GM11168 (cell line): ENCODE measurements at regions not wholly inside any gene's neighbourhood (a gene's known extent, or its start where the extent isn't known, plus 50 kb on each side); places are given as distances from the start of the nearest gene placed in this dataset.

Experiments
- in situ Hi-C: fragments of 300-500 bp; cut with MboI; formaldehyde crosslinking; loops from one replicate; pipeline ENCODE4 v1.12.0; 2022; ENCODE audit warnings: low sequenced_read_pairs; ENCODE audit not compliant: unreplicated experiment

DNA sequence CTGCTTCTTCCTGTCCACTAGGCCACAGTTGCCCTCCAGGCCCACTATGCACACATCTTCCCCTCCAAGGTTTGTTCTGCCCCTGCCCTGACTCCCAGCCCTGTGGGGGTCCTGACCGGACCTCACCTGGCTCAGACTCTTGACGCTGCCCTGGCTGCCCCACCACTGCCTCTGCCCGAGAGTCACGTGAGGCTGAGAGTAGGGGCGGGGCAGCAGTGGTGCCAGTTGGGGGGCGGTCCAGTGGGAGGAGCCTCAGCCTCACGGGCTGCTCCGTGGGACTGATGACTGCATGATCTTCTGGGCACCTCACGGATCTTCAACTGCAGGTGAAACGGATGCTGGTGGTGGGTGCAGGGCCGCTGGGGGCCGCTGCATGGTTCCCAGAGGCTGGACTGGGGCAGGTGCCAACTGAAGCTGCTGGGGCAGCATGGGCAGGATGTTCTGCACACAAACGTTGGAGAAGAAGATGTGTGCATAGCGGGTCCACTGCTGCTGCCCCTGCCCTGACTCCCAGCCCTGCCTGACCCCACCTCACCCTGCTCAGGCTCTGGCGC lies 77.6 kb downstream of the HHIPL2 start:
- in situ Hi-C loops, result loop anchor here (25.0 kb wide), 1 partner anchor 592 kb away; no protein-coding TSS in a partner anchor

DNA sequence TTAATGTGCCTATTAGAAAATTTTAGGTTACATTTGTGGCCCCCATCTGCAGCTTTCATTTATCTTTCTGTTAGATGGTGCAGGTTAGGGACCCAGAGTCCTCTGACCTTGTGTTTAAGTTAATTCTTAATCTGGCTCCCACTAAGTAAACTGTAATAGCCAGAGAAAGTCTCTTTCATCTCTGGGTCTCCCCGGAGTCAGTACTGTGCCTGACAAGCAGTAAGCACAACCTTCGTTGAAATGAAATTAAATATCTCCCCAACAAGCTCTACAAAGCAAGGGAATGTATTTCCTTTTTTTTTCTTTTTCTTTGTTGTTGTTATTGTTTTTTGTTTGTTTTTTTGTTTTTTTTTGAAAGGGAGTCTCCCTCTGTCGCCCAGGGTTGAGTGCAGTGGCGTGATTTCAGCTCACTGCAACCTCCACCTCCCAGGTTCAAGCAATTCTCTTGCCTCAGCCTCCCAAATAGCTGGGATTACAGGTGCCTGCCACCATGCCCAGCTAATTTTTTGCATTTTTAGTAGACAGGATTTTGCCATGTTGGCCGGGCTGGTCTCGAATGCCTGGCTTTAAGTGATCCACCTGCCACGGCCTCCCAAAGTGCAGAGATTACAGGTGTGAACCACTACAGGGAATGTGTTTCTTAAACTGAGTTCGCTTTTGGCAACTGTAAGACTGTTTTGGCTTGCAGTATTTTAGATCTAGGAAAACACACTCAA lies 81.6 kb downstream of the HHIPL2 start:
- in situ Hi-C loops, result loop anchor here (5.0 to 25.0 kb wide), 2 partner anchors 166 to 596 kb away; no protein-coding TSS in a partner anchor

DNA sequence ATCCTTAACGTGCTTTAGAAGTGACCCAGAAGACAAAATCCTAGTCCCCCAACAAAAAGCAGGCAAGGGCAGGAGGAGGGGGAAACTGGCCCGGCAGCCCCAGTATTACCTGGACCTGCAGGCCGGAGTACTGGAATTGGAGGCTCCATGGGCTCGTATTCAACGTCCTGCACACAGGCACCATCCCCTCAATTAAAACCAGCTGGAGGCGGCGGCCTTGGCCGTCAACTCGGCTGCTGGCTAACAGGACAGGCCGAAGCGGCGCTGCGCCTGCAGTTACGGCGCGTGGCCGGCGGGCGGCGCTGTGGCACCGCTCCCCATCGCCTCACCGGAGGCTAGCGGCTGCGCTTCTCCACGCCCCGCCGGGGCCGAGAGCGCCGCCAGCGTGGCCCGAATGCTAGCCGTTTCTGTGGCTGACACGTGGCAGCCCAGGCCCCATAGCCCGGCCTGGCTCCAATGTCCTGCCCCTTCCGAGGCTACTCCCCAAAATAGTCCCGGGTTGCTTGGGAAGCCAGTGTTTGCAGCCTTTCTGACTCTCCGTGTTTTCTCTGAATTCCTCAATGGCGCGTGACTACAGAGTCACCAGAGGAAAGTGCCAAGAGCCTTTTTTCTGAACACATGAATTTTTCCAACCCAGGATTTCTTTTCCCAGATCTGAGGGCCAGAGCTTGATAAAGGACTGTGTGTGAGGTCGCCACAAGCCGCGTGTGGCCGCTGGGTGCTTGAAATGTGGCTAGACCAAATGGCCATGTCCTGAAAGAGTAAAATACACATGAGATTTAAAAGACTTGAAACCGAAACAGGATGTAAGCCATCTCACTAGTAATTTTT lies 82.5 kb downstream of the HHIPL2 start:
- in situ Hi-C loops, result loop anchor here (5.0 to 25.0 kb wide), 2 partner anchors 167 to 597 kb away; no protein-coding TSS in a partner anchor

DNA sequence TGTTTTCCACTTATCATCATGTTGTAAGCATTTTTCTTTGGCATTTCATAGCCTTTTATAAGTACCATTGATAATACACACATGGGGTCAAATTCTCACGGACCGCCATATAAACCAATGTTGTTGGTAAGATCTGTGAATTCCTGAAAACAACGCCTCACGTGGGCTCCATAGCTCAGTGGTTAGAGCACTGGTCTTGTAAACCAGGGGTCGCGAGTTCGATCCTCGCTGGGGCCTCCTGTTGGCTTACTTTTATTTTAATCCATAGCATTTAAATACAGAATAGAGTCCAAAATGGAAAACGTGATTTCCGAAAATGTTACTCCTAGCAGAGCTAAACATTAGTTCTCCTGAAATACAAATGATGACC lies 83.1 kb downstream of the HHIPL2 start:
- in situ Hi-C loops, result loop anchor here (5.0 to 25.0 kb wide), 2 partner anchors 167 to 597 kb away; no protein-coding TSS in a partner anchor

DNA sequence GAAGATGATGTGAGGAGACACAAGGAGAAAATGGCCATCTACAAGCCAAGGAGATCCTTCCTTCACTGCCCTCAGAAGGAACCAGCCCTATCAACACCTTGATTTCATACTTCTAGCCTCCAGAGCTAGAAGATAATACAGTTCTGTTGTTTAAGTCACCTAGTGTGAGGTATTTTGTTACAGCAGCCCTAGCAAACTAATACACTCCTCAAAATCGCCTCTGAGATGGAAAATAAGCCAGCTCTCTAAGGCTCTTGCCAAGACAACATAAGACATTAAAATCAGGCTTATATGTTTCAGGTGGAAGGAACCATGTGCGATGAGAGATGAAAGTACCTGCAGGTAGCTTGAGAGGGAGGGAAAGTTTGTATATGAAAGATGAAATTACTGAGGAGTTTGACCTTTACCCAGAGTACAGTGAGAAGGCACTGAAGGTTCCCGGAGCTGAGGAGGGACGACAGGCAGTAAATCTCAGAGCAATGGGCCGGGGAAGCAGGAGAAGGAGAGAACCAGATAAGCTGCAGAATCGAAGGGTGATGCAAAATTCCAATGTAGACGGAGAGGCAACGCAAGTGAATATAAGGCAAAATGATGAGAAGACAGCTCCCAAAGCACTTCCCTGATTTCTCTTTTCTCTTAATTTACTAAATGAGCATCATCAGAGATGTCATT lies 84.7 kb downstream of the HHIPL2 start:
- in situ Hi-C loops, result loop anchor here (25.0 kb wide), 1 partner anchor 599 kb away; no protein-coding TSS in a partner anchor

DNA sequence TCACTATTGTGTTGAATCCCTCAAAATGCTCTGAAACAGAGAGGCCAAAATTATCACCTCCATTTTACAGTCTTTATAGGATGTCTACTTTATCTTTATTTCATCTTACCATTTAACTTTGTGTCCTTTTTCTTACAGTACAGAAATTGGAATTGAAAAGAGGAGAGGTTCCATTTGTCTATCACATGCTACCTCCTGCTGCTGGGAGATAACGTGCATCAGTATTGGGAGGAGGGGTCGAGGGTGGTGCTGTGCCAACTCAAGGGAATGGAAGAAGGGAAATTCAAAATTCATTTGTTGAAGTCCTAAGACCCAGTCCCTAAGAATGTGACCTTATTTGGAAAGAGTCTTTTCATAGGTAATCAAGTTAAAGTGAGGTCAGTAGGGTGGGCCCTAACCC lies 85.3 kb downstream of the HHIPL2 start:
- in situ Hi-C loops, result loop anchor here (25.0 kb wide), 1 partner anchor 600 kb away; no protein-coding TSS in a partner anchor

DNA sequence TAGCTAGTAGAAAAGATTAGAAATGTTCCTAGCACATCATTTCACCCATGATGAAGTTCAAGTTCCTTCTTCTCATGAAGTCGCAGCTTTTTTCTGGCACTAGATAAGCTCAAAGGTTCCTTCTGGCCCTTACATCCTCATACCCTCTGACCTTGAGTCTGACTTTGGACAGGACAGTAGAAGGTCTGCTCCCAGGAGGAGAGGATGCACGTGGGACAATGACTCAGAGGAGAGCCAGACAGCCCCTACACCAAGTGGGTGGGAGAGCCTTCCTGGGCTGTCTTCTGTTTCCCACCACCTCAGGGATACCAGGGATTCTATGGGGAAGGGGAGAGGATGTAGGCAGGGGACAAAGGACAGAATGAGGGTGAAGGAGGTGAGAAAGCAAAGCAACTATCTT lies 86.0 kb downstream of the HHIPL2 start:
- in situ Hi-C loops, result loop anchor here (25.0 kb wide), 1 partner anchor 600 kb away; no protein-coding TSS in a partner anchor

DNA sequence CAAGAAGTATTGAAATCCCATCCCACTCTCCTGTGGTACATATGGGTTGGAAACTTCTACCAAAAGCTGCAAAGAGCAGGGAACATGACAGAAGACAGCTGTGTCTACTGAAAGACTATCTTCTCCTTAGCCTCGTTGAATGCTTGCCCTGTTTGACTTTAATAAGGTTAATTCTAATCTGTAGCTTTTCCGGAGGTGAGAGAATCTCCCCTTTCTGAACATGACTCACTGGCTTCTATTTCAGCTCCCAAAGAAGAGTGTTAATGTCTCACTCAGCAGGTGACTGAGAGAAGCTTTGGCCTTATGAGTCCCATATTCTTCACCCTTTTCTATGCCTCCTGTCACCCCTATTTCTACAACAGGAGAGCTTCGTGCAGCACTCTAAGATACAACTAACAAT lies 88.3 kb downstream of the HHIPL2 start:
- in situ Hi-C loops, result loop anchor here (25.0 kb wide), 1 partner anchor 603 kb away; no protein-coding TSS in a partner anchor

DNA sequence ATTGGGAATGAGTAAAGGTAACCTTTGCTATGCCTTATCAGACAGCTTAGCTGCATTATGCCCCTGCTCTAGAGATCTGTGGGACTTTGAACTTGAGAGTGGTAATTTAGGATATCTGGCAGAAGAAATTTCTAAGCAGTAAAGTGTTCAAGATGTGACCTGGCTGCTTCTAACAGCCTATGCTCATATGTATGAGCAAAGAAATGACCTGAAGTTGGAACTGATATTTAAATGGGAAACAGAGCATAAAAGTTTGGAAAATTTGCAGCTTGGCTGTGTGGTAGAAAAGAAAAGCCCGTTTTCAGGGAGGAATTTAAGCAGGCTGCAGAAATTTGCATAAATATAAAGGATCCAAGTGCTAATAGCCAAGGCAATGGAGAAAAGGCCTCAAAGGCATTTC lies 90.4 kb downstream of the HHIPL2 start:
- in situ Hi-C loops, result loop anchor here (25.0 kb wide), 1 partner anchor 605 kb away; no protein-coding TSS in a partner anchor

DNA sequence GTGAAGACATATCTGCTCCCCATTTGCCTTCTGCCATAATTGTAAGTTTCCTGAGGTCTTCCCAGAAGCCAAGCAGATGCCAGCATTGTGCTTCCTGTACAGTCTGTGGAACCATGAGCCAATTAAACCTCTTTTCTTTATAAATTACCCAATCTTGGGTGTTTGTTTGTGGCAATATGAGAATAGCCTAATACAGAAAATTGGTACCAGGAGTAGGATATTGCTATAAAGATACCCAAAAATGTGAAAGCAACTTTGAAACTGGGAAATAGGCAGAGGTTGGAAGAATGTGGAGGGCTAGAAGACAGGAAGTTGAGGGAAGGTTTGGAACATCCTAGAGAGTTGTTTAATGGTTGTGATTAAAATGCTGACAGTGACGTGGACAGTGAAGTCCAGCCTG lies 90.8 kb downstream of the HHIPL2 start:
- in situ Hi-C loops, result loop anchor here (25.0 kb wide), 1 partner anchor 605 kb away; no protein-coding TSS in a partner anchor

DNA sequence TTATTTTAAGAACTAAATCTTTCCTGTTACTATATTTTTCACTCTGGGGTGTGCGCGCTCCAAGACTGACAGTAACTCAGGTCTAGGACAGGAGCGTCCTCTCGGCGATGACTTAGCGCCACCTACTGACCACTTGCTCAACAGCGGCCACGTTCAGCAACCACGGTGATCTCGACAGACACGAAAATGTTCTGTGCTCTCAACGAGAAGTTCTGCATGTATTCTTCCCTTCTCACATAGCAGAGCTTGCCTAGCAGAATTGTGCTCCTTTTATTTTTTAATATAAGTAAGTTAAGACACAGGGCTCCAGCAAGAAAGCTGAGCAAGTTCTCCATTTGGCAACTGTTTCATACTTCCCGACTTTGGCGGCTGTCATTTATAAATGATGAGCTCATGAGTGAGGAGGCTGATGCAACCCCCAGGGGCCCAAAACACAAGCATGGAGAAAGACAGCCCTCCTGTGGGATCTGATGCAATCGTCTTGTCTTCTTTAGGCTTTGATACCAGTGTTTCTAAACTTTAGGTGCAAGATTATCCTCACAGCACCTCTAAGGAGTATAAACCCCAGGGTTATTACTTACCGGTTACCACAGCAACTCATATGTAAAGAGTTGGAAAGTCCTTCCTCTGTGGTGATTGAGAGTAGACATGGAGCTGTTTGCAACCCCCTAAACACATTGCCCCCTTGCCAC lies 92.6 kb downstream of the HHIPL2 start:
- in situ Hi-C loops, result loop anchor here (25.0 kb wide), 1 partner anchor 607 kb away; no protein-coding TSS in a partner anchor

DNA sequence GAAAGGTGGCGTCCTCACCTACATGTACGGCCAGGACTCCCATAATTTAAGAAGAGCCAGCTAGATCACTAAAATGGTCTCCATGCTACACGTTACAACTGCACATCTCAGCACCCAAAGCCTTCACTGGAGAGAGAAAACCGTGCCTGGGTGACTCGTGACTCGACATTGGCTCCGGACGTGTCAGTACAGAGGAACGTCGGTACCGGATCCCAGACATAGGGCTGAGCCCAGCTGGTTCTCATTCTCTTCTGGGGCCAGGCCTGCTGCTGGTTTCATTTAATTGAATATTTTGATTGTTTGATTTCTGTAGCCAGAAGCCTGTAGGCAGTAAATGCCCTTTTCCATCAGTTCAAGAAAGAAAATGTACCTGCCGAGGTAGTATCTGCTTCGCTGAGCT lies 93.1 kb downstream of the HHIPL2 start:
- in situ Hi-C loops, result loop anchor here (25.0 kb wide), 1 partner anchor 608 kb away; no protein-coding TSS in a partner anchor

DNA sequence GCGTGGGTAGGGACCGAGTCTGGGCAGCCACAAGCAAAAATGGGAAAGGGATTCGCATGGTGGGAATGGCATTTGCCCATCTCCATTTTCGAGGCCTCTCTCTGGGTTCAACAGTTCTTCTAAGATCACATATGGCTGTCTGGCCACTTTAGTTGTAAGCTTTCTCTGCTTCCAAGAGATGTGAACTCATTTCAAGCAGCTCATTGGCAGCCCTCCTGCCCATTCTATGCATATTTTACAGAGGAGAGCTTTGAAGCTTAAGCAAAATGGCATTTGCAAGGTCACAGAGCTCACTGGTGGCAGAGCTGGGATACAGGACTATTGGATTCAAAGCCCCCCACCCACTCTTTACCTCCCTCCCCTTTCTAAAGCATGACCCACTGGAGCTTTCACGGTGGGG lies 93.7 kb downstream of the HHIPL2 start:
- in situ Hi-C loops, result loop anchor here (25.0 kb wide), 1 partner anchor 608 kb away; no protein-coding TSS in a partner anchor

DNA sequence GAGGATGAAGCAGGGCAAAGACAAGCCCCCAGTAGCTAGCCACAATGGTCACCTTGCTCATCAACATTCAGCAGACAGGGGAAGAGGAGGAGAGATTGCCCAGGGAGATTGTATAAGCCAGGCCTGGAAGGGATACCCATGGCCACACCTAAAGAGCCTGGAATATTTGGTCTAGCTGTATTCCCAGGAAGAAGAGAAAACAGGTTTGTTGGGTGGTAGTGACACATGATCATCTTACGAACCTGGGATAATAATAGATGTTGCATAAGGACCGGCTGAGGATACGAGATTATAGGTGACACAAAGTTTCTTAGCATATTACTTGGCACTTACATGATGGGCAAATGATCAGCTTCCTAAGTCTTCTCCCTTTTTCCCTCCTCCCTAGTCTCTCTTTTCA lies 95.9 kb downstream of the HHIPL2 start:
- in situ Hi-C loops, result loop anchor here (25.0 kb wide), 1 partner anchor 610 kb away; no protein-coding TSS in a partner anchor

DNA sequence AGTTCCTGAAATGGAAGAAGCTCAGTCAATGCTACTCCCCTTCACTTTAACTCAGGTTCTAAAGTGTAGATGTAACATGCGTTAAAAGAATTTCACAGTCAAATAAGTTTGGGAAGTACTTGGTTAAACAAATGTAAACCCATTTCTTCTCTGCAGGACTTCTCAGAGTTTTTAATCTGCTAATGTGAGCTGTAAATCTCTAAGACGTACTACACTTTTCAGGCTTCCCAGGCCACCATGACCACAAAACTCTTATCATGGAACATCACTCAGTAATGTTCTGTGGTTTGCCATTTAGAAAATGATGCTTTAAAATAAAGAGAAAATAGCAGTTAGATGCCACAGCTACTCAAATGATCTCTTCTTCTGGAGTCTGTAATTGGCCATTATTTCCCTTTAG lies 104.3 kb downstream of the HHIPL2 start:
- in situ Hi-C loops, result loop anchor here (25.0 kb wide), 2 partner anchors 306 to 931 kb away; no protein-coding TSS in a partner anchor

DNA sequence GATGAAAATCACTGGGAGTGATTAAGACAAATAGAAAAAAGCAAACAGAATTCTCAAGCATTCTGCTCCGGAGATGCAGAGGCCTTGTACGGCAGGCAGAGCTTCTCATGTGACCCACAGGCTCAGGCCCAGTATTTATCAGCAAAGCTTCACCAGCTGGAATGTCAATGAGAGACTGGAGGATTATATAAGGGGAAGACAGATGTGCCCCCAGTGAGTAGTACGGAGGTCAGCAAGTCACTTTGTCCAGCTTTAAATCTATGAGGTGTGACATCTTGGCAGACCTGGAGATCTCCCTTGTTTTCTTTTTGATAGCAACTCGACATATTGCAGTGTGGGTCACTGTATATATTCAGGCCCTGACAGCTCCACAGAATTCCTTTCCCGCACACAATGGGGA lies 106.8 kb downstream of the HHIPL2 start:
- in situ Hi-C loops, result loop anchor here (25.0 kb wide), 2 partner anchors 304 to 929 kb away; no protein-coding TSS in a partner anchor

DNA sequence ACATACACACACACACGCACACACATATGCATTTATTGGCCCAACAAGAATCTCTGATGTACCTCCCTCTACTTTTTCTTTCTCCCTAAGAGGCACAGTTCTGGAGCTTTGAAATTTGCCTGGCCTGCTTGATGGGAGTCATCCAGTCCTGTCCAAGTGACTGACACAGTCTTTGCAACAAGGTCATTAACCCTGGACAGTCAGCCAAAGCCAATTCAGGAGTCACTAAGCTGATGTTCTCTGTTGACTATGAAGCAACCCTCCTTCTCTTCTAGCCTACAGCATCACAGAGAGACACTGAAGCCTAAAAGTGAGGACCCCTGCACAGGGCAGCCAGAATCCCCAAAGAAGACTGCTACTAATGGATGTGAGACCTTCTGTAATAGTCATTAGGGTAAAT lies 123.1 kb downstream of the HHIPL2 start:
- in situ Hi-C loops, result loop anchor here (25.0 kb wide), 2 partner anchors 288 to 913 kb away; no protein-coding TSS in a partner anchor

DNA sequence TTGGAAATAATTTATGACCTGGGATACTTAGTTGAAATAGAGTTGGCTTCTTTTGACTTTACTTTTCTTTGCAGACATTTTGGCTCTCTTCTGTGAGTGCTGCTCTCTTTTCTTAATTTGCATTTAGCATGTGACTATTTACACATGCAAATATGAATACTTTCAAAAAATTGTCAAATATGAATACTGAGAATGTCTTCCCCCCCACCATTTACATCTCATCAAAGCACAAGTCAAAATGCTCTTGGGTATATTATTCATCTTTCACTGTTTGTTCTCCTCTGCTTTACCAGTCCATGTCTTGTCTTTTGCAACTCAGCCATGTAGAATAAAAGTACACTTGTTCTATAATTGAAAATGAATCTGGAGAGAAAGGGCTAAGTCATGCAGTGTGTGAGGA lies 126.5 kb downstream of the HHIPL2 start:
- in situ Hi-C loops, result no loop called here

DNA sequence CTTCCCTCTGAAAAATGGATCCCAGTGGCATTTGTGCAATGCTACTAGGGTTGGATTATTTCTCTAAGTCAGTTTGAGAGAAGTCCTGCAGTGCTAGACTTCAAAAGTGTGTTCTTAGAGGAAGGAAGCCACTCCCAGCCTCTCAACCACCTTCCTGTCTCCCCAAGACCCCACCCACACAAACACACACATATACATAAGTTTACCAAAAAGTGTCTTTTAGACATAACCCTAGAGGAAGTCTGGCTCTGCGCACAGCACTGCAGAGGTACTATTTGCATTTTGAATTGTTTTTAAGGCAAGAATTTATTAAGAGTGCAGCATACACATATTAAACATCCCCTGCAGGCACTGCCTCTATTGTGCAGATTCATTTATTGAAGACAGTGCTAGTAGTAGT lies 127.3 kb downstream of the HHIPL2 start:
- in situ Hi-C loops, result no loop called here
